CD8-positive, alpha-beta memory T cell (primary cell): ENCODE measurements at regions not wholly inside any gene's neighbourhood (a gene's known extent, or its start where the extent isn't known, plus 50 kb on each side); places are given as distances from the start of the nearest gene placed in this dataset.

Experiments
- CTCF ChIA-PET: fragments of 350-600 bp; sonication (Branson Sonifier 250); formaldehyde crosslinking; loops from one replicate; lab custom pipeline; 2021; ENCODE audit warnings: antibody characterized with exemption; lab: Charles Lee
- POLR2A ChIA-PET: fragments of 350-600 bp; sonication (Branson Sonifier 250); formaldehyde crosslinking; loops from one replicate; lab custom pipeline; 2021; ENCODE audit warnings: antibody characterized with exemption; lab: Charles Lee
- DNase-seq, 5 donors: peaks; one replicate each; pipeline versions ENCODE4 v3.0.0 to v3.0.0-alpha.2; 2020 to 2022; ENCODE audit warnings: mixed read lengths in 1 of 5
- H3K27ac ChIP-seq: one replicate; pipeline ENCODE4 v1.7.0; 2013; ENCODE audit warnings: low read depth, mild to moderate bottlenecking, low read length, moderate library complexity
- H3K27me3 ChIP-seq: 2 replicates; pipeline ENCODE4 v1.7.0; 2013; ENCODE audit warnings: low read length, mild to moderate bottlenecking; ENCODE audit not compliant: insufficient read depth, poor library complexity, severe bottlenecking
- H3K36me3 ChIP-seq: 2 replicates; pipeline ENCODE4 v1.7.0; 2013; ENCODE audit warnings: mild to moderate bottlenecking, low read length, moderate library complexity; ENCODE audit not compliant: insufficient read depth
- H3K4me1 ChIP-seq: 2 replicates; pipeline ENCODE4 v1.7.0; 2013; ENCODE audit warnings: mild to moderate bottlenecking, low read length, moderate library complexity; ENCODE audit not compliant: insufficient read depth
- H3K4me3 ChIP-seq: 2 replicates; pipeline ENCODE4 v1.7.0; 2013; ENCODE audit warnings: mild to moderate bottlenecking, low read length
- H3K9me3 ChIP-seq: 2 replicates; pipeline ENCODE4 v1.7.0; 2013; ENCODE audit warnings: mild to moderate bottlenecking, low read length
- H3K27ac Mint-ChIP-seq, 8 donors: one replicate each; pipeline ENCODE4 v1.8.0; 2020 to 2021; ENCODE audit warnings: mixed read lengths in 8 of 8, mild to moderate bottlenecking in 6 of 8, inconsistent platforms in 3 of 8, moderate library complexity in 3 of 8
- H3K27me3 Mint-ChIP-seq, 2 donors: one replicate each; pipeline ENCODE4 v1.8.0; 2020 to 2021; ENCODE audit warnings: mixed read lengths in 2 of 2, mild to moderate bottlenecking in 1 of 2, moderate library complexity in 1 of 2
- H3K36me3 Mint-ChIP-seq, 3 donors: one replicate each; pipeline ENCODE4 v1.8.0; 2020 to 2021; ENCODE audit warnings: mixed read lengths in 3 of 3, inconsistent platforms in 1 of 3, mild to moderate bottlenecking in 1 of 3
- H3K4me1 Mint-ChIP-seq, 3 donors: one replicate each; pipeline ENCODE4 v1.8.0; 2020 to 2021; ENCODE audit warnings: mixed read lengths in 3 of 3, inconsistent platforms in 1 of 3, mild to moderate bottlenecking in 1 of 3
- H3K4me3 Mint-ChIP-seq, 7 donors: one replicate each; pipeline ENCODE4 v1.8.0; 2020 to 2021; ENCODE audit warnings: mixed read lengths in 7 of 7, mild to moderate bottlenecking in 6 of 7, moderate library complexity in 4 of 7, inconsistent platforms in 2 of 7
- H3K9me3 Mint-ChIP-seq, 5 donors: one replicate each; pipeline ENCODE4 v1.8.0; 2020 to 2022; ENCODE audit warnings: mixed read lengths in 5 of 5, mild to moderate bottlenecking in 3 of 5, moderate library complexity in 2 of 5, inconsistent platforms in 1 of 5

- ChIA-PET POLR2A (no interaction called here), CTCF (no interaction called here)
- H3K4me1 ChIP-seq, result no peaks in the 10 kb centered on the region
- no peaks in the 10 kb centered on the region for H3K36me3 ChIP-seq
- no peak overlapping the region for H3K4me3 ChIP-seq
- peaks cover 0 to 6% (median 0%) of the 10 kb centered on the region in 5 donors for H3K9me3 Mint-ChIP-seq
- H3K27me3 ChIP-seq, result no peaks in the 10 kb centered on the region
- H3K4me1 Mint-ChIP-seq, result no peaks in the 10 kb centered on the region
- peaks cover 0 to 7% of the 10 kb centered on the region in 2 donors for H3K27me3 Mint-ChIP-seq
- H3K27ac Mint-ChIP-seq, result no peak overlapping the region
- H3K9me3 ChIP-seq, result no peaks in the 10 kb centered on the region
- DNase-seq, result no peak
- no peak overlapping the region for H3K27ac ChIP-seq
- H3K4me3 Mint-ChIP-seq, result no peak overlapping the region
- H3K36me3 Mint-ChIP-seq, result no peaks in the 10 kb centered on the region
Observed at GRCh38 chr18:10329101-10329500, 125.3 kb upstream of the APCDD1 start.

DNA sequence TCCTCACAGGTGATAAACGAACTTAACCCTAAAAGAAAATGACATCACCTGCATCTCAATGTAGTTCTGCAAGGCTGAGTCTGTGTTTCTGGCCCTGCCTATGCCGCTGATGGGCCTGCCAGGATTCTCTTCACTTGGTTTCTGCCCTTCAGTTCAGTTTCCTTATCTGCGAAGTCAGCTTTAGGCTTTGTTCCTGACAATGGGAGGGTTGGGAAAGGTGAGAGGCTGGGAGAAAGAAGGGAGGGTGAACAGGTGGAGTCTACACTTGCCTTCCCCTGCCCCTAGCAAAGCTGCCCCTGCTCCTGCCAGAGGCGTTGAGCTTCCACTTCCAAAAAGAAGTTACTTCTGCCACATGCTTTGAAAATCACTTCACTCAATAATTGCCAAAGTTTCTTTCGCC, 124.0 kb upstream of the APCDD1 start:
- POLR2A ChIA-PET, result no interaction called here
- peaks cover 0 to 6% (median 0%) of the 10 kb centered on the region in 5 donors for H3K9me3 Mint-ChIP-seq

GRCh38 chr18:10332452-10332851, 122.0 kb upstream of the APCDD1 start:
- Mint-ChIP-seq H3K27me3 (peaks cover 0 to 7% of the 10 kb centered on the region in 2 donors), H3K4me3 (no peak overlapping the region), H3K27ac (no peak overlapping the region), H3K9me3 (peaks cover 0 to 6% (median 0%) of the 10 kb centered on the region in 5 donors), H3K36me3 (no peaks in the 10 kb centered on the region), H3K4me1 (no peaks in the 10 kb centered on the region)
- H3K36me3 ChIP-seq, result no peaks in the 10 kb centered on the region
- H3K27ac ChIP-seq, result no peak overlapping the region
- no peaks in the 10 kb centered on the region for H3K27me3 ChIP-seq
- CTCF ChIA-PET, result interaction anchor here (1.0 kb wide), 1 partner anchor 9 kb away, joined by 3 read pairs; no protein-coding TSS in a partner anchor
- no peaks in the 10 kb centered on the region for H3K4me1 ChIP-seq
- DNase-seq, result no peak
- H3K4me3 ChIP-seq, result no peak overlapping the region
- POLR2A ChIA-PET, result no interaction called here
- H3K9me3 ChIP-seq, result no peaks in the 10 kb centered on the region

More for the DNA sequence above, 124.0 kb upstream of the APCDD1 start:
- Histone ChIP-seq H3K9me3 (no peaks in the 10 kb centered on the region), H3K4me1 (no peaks in the 10 kb centered on the region), H3K36me3 (no peaks in the 10 kb centered on the region), H3K4me3 (no peak overlapping the region), H3K27me3 (no peaks in the 10 kb centered on the region), H3K27ac (no peak overlapping the region)
- H3K27me3 Mint-ChIP-seq, result peaks cover 0 to 7% of the 10 kb centered on the region in 2 donors
- no peaks in the 10 kb centered on the region for H3K36me3 Mint-ChIP-seq
- no peak overlapping the region for H3K4me3 Mint-ChIP-seq
- H3K27ac Mint-ChIP-seq, result no peak overlapping the region
- CTCF ChIA-PET, result no interaction called here
- no peaks in the 10 kb centered on the region for H3K4me1 Mint-ChIP-seq
- no peak for DNase-seq

GRCh38 chr18:10336749-10337350, 117.6 kb upstream of the APCDD1 start:
- H3K27me3 ChIP-seq, result no peaks in the 10 kb centered on the region
- H3K4me1 ChIP-seq, result no peaks in the 10 kb centered on the region
- Mint-ChIP-seq H3K9me3 (peaks cover 0 to 3% (median 0%) of the 10 kb centered on the region in 5 donors), H3K27me3 (peaks cover 0 to 4% of the 10 kb centered on the region in 2 donors), H3K36me3 (no peaks in the 10 kb centered on the region), H3K4me3 (no peak overlapping the region), H3K4me1 (no peaks in the 10 kb centered on the region), H3K27ac (no peak overlapping the region)
- no peaks in the 10 kb centered on the region for H3K36me3 ChIP-seq
- H3K4me3 ChIP-seq, result no peak overlapping the region
- no peak for DNase-seq
- no peak overlapping the region for H3K27ac ChIP-seq
- ChIA-PET POLR2A (no interaction called here), CTCF (no interaction called here)
- no peaks in the 10 kb centered on the region for H3K9me3 ChIP-seq

GRCh38 chr18:10340821-10341220, 113.6 kb upstream of the APCDD1 start:
- H3K4me1 ChIP-seq, result no peaks in the 10 kb centered on the region
- H3K9me3 ChIP-seq, result no peaks in the 10 kb centered on the region
- peaks cover 0 to 4% of the 10 kb centered on the region in 2 donors for H3K27me3 Mint-ChIP-seq
- H3K4me3 Mint-ChIP-seq, result no peak overlapping the region
- H3K36me3 ChIP-seq, result no peaks in the 10 kb centered on the region
- H3K9me3 Mint-ChIP-seq, result peaks cover 0 to 3% (median 0%) of the 10 kb centered on the region in 5 donors
- ChIA-PET POLR2A (no interaction called here), CTCF (no interaction called here)
- DNase-seq, result no peak
- H3K4me1 Mint-ChIP-seq, result no peaks in the 10 kb centered on the region
- no peak overlapping the region for H3K27ac Mint-ChIP-seq
- H3K36me3 Mint-ChIP-seq, result no peaks in the 10 kb centered on the region
- H3K27ac ChIP-seq, result no peak overlapping the region
- H3K27me3 ChIP-seq, result no peaks in the 10 kb centered on the region
- no peak overlapping the region for H3K4me3 ChIP-seq

GRCh38 chr18:10343778-10344177, 110.7 kb upstream of the APCDD1 start:
- H3K9me3 ChIP-seq, result no peaks in the 10 kb centered on the region
- DNase-seq, result no peak
- peaks cover 0 to 3% (median 0%) of the 10 kb centered on the region in 5 donors for H3K9me3 Mint-ChIP-seq
- H3K27me3 ChIP-seq, result no peaks in the 10 kb centered on the region
- POLR2A ChIA-PET, result no interaction called here
- no peak overlapping the region for H3K4me3 Mint-ChIP-seq
- H3K27me3 Mint-ChIP-seq, result peaks cover 0 to 4% of the 10 kb centered on the region in 2 donors
- no peak overlapping the region for H3K27ac ChIP-seq
- H3K4me1 ChIP-seq, result no peaks in the 10 kb centered on the region
- H3K36me3 Mint-ChIP-seq, result no peaks in the 10 kb centered on the region
- no peak overlapping the region for H3K4me3 ChIP-seq
- no peaks in the 10 kb centered on the region for H3K4me1 Mint-ChIP-seq
- CTCF ChIA-PET, result no interaction called here
- H3K36me3 ChIP-seq, result no peaks in the 10 kb centered on the region
- no peak overlapping the region for H3K27ac Mint-ChIP-seq

DNA sequence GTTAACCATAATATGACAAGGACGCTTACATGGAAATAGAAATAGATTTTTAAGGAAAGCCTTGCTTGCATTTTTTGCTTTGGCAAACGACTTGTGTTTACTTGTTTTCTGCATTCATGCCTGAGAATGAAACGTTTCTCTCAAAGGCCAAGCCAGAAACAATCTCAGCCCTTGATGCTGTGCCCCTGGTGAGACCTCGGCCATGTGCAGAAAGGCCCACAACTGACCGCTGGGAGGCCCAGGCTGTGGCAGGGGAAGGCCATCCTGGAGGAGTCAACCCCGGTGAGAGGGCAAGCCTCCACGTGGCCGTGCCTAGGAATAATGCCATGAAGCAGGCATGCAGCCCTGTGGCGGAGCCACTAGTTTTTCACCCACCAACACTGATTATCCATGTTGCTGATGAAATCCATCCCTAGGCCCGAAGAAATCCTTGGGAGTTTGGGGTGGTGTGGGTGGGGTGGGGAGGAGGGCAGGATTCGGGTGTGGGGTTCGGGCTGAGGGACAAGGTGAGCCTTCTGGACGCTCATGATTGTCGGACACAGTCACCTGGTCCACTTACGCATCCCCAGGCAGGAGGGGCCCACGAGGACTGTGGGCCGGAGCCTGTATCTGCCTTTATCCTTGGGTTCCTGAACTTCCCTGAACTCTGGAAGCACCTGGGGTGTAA, 107.6 kb upstream of the APCDD1 start:
- H3K4me3 ChIP-seq, result no peak overlapping the region
- H3K9me3 ChIP-seq, result no peaks in the 10 kb centered on the region
- H3K4me1 Mint-ChIP-seq, result no peaks in the 10 kb centered on the region
- DNase-seq, result no peak
- H3K27me3 Mint-ChIP-seq, result peaks cover 0 to 6% of the 10 kb centered on the region in 2 donors
- H3K36me3 Mint-ChIP-seq, result no peaks in the 10 kb centered on the region
- H3K27ac ChIP-seq, result no peak overlapping the region
- POLR2A ChIA-PET, result no interaction called here
- CTCF ChIA-PET, result no interaction called here
- H3K4me3 Mint-ChIP-seq, result no peak overlapping the region
- H3K36me3 ChIP-seq, result no peaks in the 10 kb centered on the region
- no peaks in the 10 kb centered on the region for H3K9me3 Mint-ChIP-seq
- no peaks in the 10 kb centered on the region for H3K27me3 ChIP-seq
- H3K4me1 ChIP-seq, result no peaks in the 10 kb centered on the region
- H3K27ac Mint-ChIP-seq, result no peak overlapping the region

- ChIA-PET POLR2A (no interaction called here), CTCF (no interaction called here)
- H3K4me1 ChIP-seq, result no peaks in the 10 kb centered on the region
- no peak for DNase-seq
- H3K27ac ChIP-seq, result no peak overlapping the region
- Mint-ChIP-seq H3K27me3 (peaks cover 0 to 4% of the 10 kb centered on the region in 2 donors), H3K36me3 (no peaks in the 10 kb centered on the region), H3K4me3 (no peak overlapping the region), H3K9me3 (peaks cover 0 to 5% (median 0%) of the 10 kb centered on the region in 5 donors), H3K27ac (no peak overlapping the region), H3K4me1 (no peaks in the 10 kb centered on the region)
- H3K27me3 ChIP-seq, result no peaks in the 10 kb centered on the region
- H3K36me3 ChIP-seq, result no peaks in the 10 kb centered on the region
- H3K4me3 ChIP-seq, result no peak overlapping the region
- H3K9me3 ChIP-seq, result no peaks in the 10 kb centered on the region
Observed at GRCh38 chr18:10349561-10349960, 104.9 kb upstream of the APCDD1 start.
